Naive thymus-derived CD8-positive, alpha-beta T cell (primary cell): ENCODE measurements at regions not wholly inside any gene's neighbourhood (a gene's known extent, or its start where the extent isn't known, plus 50 kb on each side); places are given as distances from the start of the nearest gene placed in this dataset.
"Not testable (repeated sequence)": the region's sequence is repeated elsewhere in the genome, so short reads cannot be mapped to it uniquely, and the experiment has no call there.

Experiments
- ATAC-seq, 2 donors: fragments of 150-1000 bp; cut with Tn5 transposase in 1 of 2; sonication (Bioruptor Pico), chemical (Tn5 transposase) in 1 of 2; 1 replicate in 1 of 2; 2 replicates in 1 of 2; pipeline ENCODE4 v1.10.0; 2021; ENCODE audit warnings: mild to moderate bottlenecking in 2 of 2, moderate library complexity in 2 of 2
- POLR2A ChIA-PET: fragments of 350-600 bp; sonication (Branson Sonifier 250); formaldehyde crosslinking; loops from one replicate; lab custom pipeline; 2021; ENCODE audit warnings: antibody characterized with exemption; lab: Charles Lee
- DNase-seq, 10 donors: peaks; one replicate each; pipeline versions ENCODE4 v3.0.0 to v3.0.0-alpha.2; 2020 to 2022
- H3K27ac Mint-ChIP-seq, 10 donors: one replicate each; pipeline ENCODE4 v1.8.0; 2020 to 2022; ENCODE audit warnings: mild to moderate bottlenecking in 10 of 10, mixed read lengths in 10 of 10, moderate library complexity in 4 of 10, inconsistent platforms in 1 of 10
- H3K27me3 Mint-ChIP-seq, 5 donors: one replicate each; pipeline ENCODE4 v1.8.0; 2021 to 2022; ENCODE audit warnings: mixed read lengths in 5 of 5
- H3K36me3 Mint-ChIP-seq, 3 donors: one replicate each; pipeline ENCODE4 v1.8.0; 2020 to 2022; ENCODE audit warnings: mixed read lengths in 3 of 3, mild to moderate bottlenecking in 2 of 3, inconsistent platforms in 1 of 3
- H3K4me1 Mint-ChIP-seq, 4 donors: one replicate each; pipeline ENCODE4 v1.8.0; 2021 to 2022; ENCODE audit warnings: mixed read lengths in 4 of 4
- H3K4me3 Mint-ChIP-seq, 10 donors: one replicate each; pipeline ENCODE4 v1.8.0; 2020 to 2022; ENCODE audit warnings: mild to moderate bottlenecking in 10 of 10, mixed read lengths in 10 of 10, moderate library complexity in 6 of 10, inconsistent platforms in 1 of 10
- H3K9me3 Mint-ChIP-seq, 9 donors: one replicate each; pipeline ENCODE4 v1.8.0; 2020 to 2022; ENCODE audit warnings: mixed read lengths in 9 of 9, mild to moderate bottlenecking in 3 of 9, inconsistent platforms in 1 of 9, moderate library complexity in 1 of 9

DNA sequence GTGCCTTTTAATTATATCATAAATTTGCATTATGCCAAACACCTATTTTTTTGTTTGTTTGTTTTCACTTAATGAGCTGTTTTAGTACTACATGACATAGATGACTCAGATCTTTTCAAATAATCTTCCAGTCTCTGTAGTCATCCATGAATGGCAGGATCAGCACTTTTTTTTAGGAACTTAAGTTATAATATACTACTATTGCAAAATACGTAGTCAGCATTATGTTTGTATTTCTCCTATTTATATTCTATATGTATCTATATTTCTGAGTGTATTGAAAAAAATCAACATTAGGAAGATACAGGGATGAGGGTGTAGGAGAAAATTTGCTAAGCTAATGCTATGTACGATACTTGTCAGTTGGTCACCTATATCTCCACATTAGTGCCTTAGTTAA lies 773.1 kb upstream of the AGA start:
- Mint-ChIP-seq H3K9me3 (peaks cover 0 to 6% (median 0%) of the 10 kb centered on the region in 9 donors), H3K27me3 (peaks cover 0 to 1% (median 0%) of the 10 kb centered on the region in 5 donors), H3K36me3 (no peaks in the 10 kb centered on the region), H3K27ac (no peak overlapping the region), H3K4me1 (no peaks in the 10 kb centered on the region), H3K4me3 (no peak overlapping the region)
- DNase-seq (no peak), ATAC-seq (no peak)
- POLR2A ChIA-PET = no interaction called here

DNA sequence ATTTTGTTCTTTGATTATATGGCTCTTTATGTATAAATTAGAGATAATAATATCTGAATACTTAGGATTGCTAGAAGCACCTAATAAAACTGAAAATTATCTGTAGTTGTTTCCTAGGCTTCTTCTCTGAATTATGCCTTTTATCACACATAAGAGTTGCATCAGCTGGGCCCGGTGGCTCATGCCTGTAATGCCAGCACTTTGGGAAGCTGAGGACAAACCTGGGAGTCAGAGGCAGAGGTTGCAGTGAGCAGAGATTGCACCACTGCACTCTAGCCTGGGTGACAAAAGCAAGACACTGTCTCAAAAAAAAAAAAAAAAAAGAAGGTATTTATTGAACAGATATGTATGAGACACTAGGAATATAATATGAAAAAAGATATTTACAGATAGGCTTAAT lies 773.5 kb upstream of the AGA start:
- DNase-seq (no peak), ATAC-seq (no peak)
- Mint-ChIP-seq H3K9me3 (peaks cover 0 to 6% (median 0%) of the 10 kb centered on the region in 9 donors), H3K4me3 (no peak overlapping the region), H3K4me1 (no peaks in the 10 kb centered on the region), H3K27me3 (peaks cover 0 to 1% (median 0%) of the 10 kb centered on the region in 5 donors), H3K36me3 (no peaks in the 10 kb centered on the region), H3K27ac (no peak overlapping the region)
- POLR2A ChIA-PET = no interaction called here

DNA sequence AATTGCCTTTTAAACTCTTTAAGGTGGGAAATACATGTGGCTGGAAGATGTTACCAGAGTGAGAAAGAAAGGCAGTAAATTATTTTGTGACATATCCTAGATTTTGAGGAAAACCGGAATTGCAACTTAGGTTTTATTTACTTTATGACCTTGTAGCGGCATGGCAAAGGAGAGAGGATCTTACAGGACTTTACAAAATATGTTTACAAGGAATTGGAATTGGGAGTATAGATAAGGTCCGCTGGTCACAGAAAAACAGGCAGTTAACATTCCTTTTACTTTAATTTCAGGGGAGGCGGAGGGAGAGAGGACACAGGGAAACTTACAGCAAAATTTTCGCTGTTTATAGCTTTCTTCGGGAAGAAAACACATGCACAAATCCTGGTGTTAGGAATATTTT lies 784.2 kb upstream of the AGA start:
- ATAC-seq, DNase-seq, POLR2A ChIA-PET, H3K36me3 Mint-ChIP-seq, H3K4me1 Mint-ChIP-seq, H3K4me3 Mint-ChIP-seq, H3K27me3 Mint-ChIP-seq, H3K27ac Mint-ChIP-seq: not testable (repeated sequence)
- H3K9me3 Mint-ChIP-seq = peaks cover 4 to 38% (median 15%) of the 10 kb centered on the region in 9 donors

DNA sequence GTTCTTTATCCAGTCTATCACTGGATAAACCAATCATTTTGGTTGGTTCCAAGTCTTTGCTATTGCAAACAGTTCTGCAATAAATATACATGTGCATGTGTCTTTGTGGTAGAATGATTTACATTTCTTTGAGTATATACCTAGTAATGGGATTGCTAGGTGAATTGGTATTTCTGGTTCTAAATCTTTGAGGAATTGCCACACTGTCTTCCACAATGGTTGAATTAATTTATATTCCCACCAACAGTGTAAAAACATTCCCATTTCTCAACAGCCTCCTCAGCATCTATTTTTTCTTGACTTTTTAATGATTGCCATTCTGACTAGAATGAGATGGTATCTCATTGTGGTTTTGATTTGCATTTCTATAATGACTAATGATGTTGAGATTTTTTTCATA lies 791.7 kb upstream of the AGA start:
- Mint-ChIP-seq H3K36me3 (no peaks in the 10 kb centered on the region), H3K4me3 (no peak overlapping the region), H3K27ac (no peak overlapping the region), H3K9me3 (peaks cover 9 to 43% (median 18%) of the 10 kb centered on the region in 9 donors), H3K27me3 (no peaks in the 10 kb centered on the region), H3K4me1 (peaks cover 0 to 2% (median 0%) of the 10 kb centered on the region in 4 donors)
- ATAC-seq = no peak
- no peak for DNase-seq
- POLR2A ChIA-PET = no interaction called here

DNA sequence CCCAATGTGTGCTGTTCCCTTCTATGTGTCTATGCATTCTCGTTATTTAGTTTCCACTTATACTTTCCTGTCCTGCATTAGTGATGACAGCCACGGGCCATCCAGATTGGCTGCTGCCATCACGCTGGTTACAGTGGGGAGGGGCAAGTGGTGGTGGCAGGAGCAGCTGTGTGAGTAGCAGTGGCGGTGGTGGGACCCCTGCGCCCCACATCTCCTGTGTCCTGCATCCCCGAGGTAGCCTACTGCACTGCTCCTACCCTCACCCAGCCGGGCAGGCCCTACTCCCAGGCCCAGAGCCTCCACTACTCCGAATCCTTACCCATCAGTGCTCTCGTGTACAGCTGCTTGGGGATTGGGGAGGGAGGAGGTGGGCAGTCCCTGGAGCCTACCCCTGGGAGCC lies 798.7 kb upstream of the AGA start:
- POLR2A ChIA-PET = no interaction called here
- H3K27ac Mint-ChIP-seq = no peak overlapping the region

DNA sequence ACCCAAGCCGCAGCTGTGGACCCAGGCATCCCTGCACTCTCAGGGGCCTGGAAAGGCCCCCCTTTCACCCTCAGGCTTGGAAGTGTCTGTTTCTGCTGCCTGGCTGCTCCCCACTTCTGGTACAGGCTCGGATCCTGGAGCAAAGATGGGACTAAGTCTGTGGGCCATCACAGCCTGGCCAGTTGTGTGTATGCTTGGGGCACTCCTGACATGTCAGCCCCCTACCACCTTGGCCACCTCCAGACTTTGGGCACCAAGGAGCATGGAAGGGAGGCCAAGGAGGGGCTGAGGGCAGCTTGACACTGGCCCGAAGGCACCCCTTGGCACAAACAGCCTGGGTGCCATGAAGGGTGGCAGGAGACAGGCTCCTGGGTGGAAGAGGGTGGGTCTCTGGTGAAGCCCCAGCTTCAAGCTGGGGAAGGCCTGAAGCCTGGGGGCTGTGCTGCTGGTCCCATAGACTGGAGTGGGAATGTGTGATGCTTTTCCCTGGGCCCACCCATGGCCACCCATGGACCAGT lies 799.4 kb upstream of the AGA start:
- no peak overlapping the region for H3K4me3 Mint-ChIP-seq
- H3K4me1 Mint-ChIP-seq = no peaks in the 10 kb centered on the region
- ATAC-seq = no peak
- peaks cover 0 to 26% (median 8%) of the 10 kb centered on the region in 9 donors for H3K9me3 Mint-ChIP-seq
- no peak overlapping the region for H3K27ac Mint-ChIP-seq
- POLR2A ChIA-PET = no interaction called here
- H3K27me3 Mint-ChIP-seq = no peaks in the 10 kb centered on the region
- H3K36me3 Mint-ChIP-seq = no peaks in the 10 kb centered on the region
- no peak for DNase-seq

More for the DNA sequence above, 798.7 kb upstream of the AGA start:
- Mint-ChIP-seq H3K27me3 (no peaks in the 10 kb centered on the region), H3K4me1 (no peaks in the 10 kb centered on the region), H3K9me3 (peaks cover 3 to 28% (median 10%) of the 10 kb centered on the region in 9 donors), H3K4me3 (no peak overlapping the region), H3K36me3 (no peaks in the 10 kb centered on the region)
- DNase-seq (no peak), ATAC-seq (no peak)

DNA sequence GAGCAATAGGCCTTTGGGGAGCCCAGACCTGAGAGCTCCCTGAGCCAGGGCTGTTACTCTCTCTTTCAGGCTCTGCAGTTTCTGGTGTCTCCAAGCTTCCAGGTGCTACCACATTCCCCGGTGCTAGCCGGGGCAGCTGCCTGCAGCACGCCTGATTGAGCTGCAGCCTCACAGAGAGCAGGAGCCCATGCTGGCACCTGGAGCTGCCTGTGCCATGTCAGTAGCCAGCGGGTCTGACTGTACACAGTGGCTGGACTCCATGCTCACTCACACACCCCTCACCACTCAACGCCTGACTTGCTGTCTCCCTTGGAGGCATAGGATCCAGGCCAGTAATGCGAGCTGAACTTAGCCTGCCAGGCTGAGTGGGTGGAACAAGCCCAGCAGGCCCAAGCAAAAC lies 800.4 kb upstream of the AGA start:
- H3K4me1 Mint-ChIP-seq = no peaks in the 10 kb centered on the region
- no peaks in the 10 kb centered on the region for H3K36me3 Mint-ChIP-seq
- DNase-seq (no peak), ATAC-seq (no peak)
- H3K4me3 Mint-ChIP-seq = no peak overlapping the region
- peaks cover 0 to 26% (median 7%) of the 10 kb centered on the region in 9 donors for H3K9me3 Mint-ChIP-seq
- H3K27me3 Mint-ChIP-seq = no peaks in the 10 kb centered on the region
- H3K27ac Mint-ChIP-seq = no peak overlapping the region
- POLR2A ChIA-PET = no interaction called here

DNA sequence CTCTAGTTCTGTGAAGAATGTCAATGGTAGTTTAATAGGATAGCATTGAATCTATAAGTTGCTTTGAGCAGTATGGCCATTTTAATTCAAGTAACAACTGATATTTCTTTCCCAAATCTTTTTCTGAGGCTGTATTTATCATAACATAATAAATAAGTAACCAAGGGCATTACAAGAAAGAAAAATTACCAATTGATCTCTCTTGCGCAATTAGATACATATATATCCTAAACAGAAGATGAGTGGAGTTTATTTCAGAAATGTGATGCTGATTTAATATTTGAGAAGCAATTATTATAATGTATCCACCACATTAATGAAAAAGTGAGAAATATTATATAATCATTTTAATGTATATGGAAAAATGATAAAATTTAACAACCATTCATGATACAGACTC lies 802.5 kb upstream of the AGA start:
- POLR2A ChIA-PET = no interaction called here

DNA sequence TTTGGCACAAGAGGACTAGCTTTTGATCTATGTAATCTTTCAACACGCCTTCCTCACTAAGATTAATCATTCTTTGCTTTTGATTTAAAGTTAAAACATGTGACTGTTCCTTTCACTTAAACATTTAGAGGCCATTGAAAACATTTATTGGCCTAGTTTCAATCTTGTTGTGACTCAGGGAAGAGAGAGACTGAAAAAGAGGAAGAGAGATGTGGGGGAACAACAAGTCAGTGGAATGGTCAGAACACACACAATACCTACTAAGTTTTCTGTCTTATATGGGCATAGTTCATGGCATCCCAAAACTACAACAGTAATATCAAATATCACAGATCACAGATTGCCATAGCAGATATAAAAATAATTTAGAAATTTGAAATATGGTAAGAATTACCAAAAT lies 812.9 kb upstream of the AGA start:
- Mint-ChIP-seq H3K9me3 (peaks cover 0 to 16% (median 0%) of the 10 kb centered on the region in 9 donors), H3K36me3 (no peaks in the 10 kb centered on the region), H3K4me3 (no peak overlapping the region), H3K27me3 (no peaks in the 10 kb centered on the region), H3K27ac (peak overlapping the region in 1 of 10 donors; percentile 19), H3K4me1 (no peaks in the 10 kb centered on the region)
- POLR2A ChIA-PET = no interaction called here
- DNase-seq (no peak), ATAC-seq (no peak)

More for the DNA sequence above, 802.5 kb upstream of the AGA start:
- Mint-ChIP-seq H3K36me3 (no peaks in the 10 kb centered on the region), H3K4me1 (no peaks in the 10 kb centered on the region), H3K27ac (no peak overlapping the region), H3K9me3 (peaks cover 0 to 14% (median 6%) of the 10 kb centered on the region in 9 donors), H3K4me3 (no peak overlapping the region), H3K27me3 (no peaks in the 10 kb centered on the region)
- DNase-seq (no peak), ATAC-seq (no peak)

DNA sequence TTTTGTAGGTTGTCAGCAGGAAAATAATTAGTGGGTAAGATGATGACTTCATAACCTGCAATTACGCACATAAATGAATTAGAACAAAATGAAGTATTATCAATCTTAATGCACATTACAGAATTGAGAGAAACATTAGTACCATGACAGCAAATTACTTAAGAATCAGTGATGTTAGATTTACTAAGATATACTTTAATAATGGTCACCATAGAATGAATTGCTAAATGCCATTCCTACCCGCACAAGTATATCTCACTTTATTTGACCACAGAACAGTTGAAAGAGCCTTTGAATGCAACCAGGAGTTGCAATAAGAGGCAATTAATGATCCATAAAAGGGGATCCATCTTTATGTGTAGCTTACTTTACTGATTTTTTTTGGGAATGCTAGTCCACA lies 816.4 kb upstream of the AGA start:
- no peaks in the 10 kb centered on the region for H3K27me3 Mint-ChIP-seq
- ATAC-seq = no peak
- no peak overlapping the region for H3K27ac Mint-ChIP-seq
- H3K4me1 Mint-ChIP-seq = no peaks in the 10 kb centered on the region
- DNase-seq = no peak
- H3K4me3 Mint-ChIP-seq = no peak overlapping the region
- H3K9me3 Mint-ChIP-seq = peaks cover 0 to 25% (median 0%) of the 10 kb centered on the region in 9 donors
- H3K36me3 Mint-ChIP-seq = no peaks in the 10 kb centered on the region
- POLR2A ChIA-PET = no interaction called here

DNA sequence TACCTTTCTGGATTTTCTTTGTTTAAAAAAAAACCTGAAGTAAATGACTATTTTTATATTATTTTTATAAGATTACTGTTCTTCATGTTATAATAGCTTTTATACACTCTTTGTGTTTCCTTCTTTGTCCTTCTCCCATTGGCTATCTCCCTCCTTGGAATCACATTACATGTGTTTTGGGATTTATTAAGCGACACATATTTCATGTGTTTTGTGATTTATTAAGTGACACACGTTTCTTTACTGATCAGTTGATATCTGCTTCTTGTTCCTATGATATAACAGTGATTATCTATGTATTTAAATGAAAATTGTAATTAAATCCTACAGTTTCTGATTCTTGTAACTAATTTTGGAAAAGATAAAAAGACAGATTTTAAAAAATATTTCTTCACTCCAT lies 817.3 kb upstream of the AGA start:
- ATAC-seq (no peak), DNase-seq (no peak)
- H3K27ac Mint-ChIP-seq = no peak overlapping the region
- no peaks in the 10 kb centered on the region for H3K36me3 Mint-ChIP-seq
- no peaks in the 10 kb centered on the region for H3K4me1 Mint-ChIP-seq
- POLR2A ChIA-PET = no interaction called here
- H3K9me3 Mint-ChIP-seq = peaks cover 0 to 21% (median 3%) of the 10 kb centered on the region in 9 donors
- H3K27me3 Mint-ChIP-seq = no peaks in the 10 kb centered on the region
- no peak overlapping the region for H3K4me3 Mint-ChIP-seq

DNA sequence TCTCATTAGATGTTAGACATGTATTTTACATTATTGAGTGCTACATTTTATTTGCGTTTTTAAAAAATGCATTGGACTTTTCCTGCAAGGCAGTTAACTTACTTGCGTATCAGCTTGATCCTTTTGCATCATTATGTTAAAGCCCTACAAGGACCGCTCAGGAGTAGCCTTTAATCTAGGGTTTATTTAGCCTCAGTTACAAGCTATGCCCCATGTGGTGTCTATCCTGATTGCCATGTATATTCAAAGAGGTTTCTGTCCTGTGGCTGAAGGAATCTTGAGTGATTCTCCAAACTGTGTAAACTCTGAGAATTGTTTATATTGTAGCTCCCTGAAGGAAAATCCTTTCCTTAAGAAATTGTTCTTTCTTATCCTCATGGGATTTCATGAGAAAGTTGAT lies 821.8 kb upstream of the AGA start:
- POLR2A ChIA-PET = no interaction called here
- H3K9me3 Mint-ChIP-seq = peaks cover 0 to 28% (median 4%) of the 10 kb centered on the region in 9 donors
- ATAC-seq (no peak), DNase-seq (no peak)
- H3K4me1 Mint-ChIP-seq = no peaks in the 10 kb centered on the region
- no peak overlapping the region for H3K27ac Mint-ChIP-seq
- no peaks in the 10 kb centered on the region for H3K36me3 Mint-ChIP-seq
- no peak overlapping the region for H3K4me3 Mint-ChIP-seq
- H3K27me3 Mint-ChIP-seq = no peaks in the 10 kb centered on the region

DNA sequence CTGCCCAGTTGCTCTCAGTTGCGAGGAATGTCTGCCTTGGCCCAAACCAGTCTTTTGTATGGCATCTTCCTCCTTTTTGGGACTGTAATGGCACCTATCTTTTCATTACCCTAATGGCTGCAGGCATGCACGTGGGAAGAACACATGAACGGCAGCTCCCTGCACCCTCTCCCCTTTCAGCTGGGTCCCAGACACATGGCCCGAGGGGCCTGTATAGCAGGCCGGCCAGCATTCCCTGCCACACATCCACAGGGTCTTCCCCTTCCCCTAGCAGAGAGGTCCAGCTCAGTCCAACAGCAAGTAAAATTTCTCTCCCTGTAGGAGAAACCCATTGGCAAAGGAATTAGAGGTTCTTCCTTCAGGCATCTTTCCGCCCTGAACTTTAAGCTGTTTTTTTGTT lies 829.1 kb upstream of the AGA start:
- DNase-seq (no peak), ATAC-seq (no peak)
- Mint-ChIP-seq H3K27me3 (no peaks in the 10 kb centered on the region), H3K4me1 (no peaks in the 10 kb centered on the region), H3K4me3 (no peak overlapping the region), H3K27ac (no peak overlapping the region), H3K36me3 (no peaks in the 10 kb centered on the region), H3K9me3 (peaks cover 0 to 41% (median 2%) of the 10 kb centered on the region in 9 donors)
- POLR2A ChIA-PET = no interaction called here

DNA sequence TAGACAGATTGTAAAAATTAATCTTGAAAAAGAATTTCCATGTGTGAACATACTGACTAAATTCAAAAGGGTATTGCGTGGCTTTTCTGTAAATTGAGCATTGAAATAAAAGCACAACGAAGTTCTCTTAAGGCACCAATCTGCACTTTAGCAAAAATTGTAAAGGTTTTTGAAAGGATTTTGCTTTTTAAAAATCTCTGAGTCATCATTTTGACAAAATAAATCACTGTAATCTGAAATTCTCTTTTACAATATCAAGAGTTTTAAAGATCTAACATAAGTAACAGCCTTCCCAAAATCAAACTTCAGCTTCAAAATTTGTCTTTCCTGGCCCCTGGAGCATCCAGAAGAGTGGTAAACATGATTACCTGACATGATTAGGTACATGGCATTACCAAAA lies 830.9 kb upstream of the AGA start:
- ATAC-seq = no peak
- POLR2A ChIA-PET = no interaction called here
- no peaks in the 10 kb centered on the region for H3K36me3 Mint-ChIP-seq
- H3K27me3 Mint-ChIP-seq = no peaks in the 10 kb centered on the region
- no peak overlapping the region for H3K4me3 Mint-ChIP-seq
- no peaks in the 10 kb centered on the region for H3K4me1 Mint-ChIP-seq
- DNase-seq = no peak
- H3K27ac Mint-ChIP-seq = no peak overlapping the region
- H3K9me3 Mint-ChIP-seq = peaks cover 0 to 33% (median 2%) of the 10 kb centered on the region in 9 donors
